ENCODE measurements at regions not wholly inside any gene's neighbourhood (a gene's known extent, or its start where the extent isn't known, plus 50 kb on each side); places are given as distances from the start of the nearest gene placed in this dataset.
"Not testable (repeated sequence)": the region's sequence is repeated elsewhere in the genome, so short reads cannot be mapped to it uniquely, and the experiment has no call there.

- no peak for DNase-seq
Measured at GRCh38 chr15:89030311-89030710, 57.9 kb upstream of the ABHD2 start.

GRCh38 chr15:89031637-89032285 lies 56.5 kb upstream of the ABHD2 start:
- DNase-seq = not testable (repeated sequence)

- DNase-seq = peak; percentile 52
Measured at GRCh38 chr15:89034305-89034704, 54.0 kb upstream of the ABHD2 start.

- no peak for DNase-seq
Measured at GRCh38 chr15:89035150-89035549, 53.1 kb upstream of the ABHD2 start.

GRCh38 chr15:89035658-89036057 lies 52.6 kb upstream of the ABHD2 start:
- DNase-seq = no peak

- no peak for DNase-seq
Measured at GRCh38 chr15:89038146-89038545, 50.1 kb upstream of the ABHD2 start.
